Kidney epithelial cell (primary cell): ENCODE measurements at regions not wholly inside any gene's neighbourhood (a gene's known extent, or its start where the extent isn't known, plus 50 kb on each side); places are given as distances from the start of the nearest gene placed in this dataset.

ENCODE experiments used
- DNase-seq: peaks from one replicate; pipeline ENCODE4 v3.0.0-alpha.2; 2010; ENCODE audit warnings: low read depth
- H3K27me3 ChIP-seq: 2 replicates; pipeline ENCODE4 v1.6.0; 2011; ENCODE audit warnings: low read length; ENCODE audit not compliant: control insufficient read depth, insufficient read depth
- H3K36me3 ChIP-seq: 2 replicates; pipeline ENCODE4 v1.5.1; 2011; ENCODE audit warnings: low read length; ENCODE audit not compliant: control insufficient read depth, insufficient read depth
- H3K4me3 ChIP-seq: 2 replicates; pipeline ENCODE4 v1.5.1; 2011; ENCODE audit warnings: low read depth, mild to moderate bottlenecking, control low read depth, low read length
- CTCF ChIP-seq: IDR thresholded peaks from 2 replicates; pipeline ENCODE4 v1.5.1; 2011; ENCODE audit warnings: mild to moderate bottlenecking, moderate library complexity, low read length, control low read depth, inconsistent platforms; ENCODE audit not compliant: insufficient read depth, poor library complexity, severe bottlenecking

GRCh38 chr9:20216438-20216837, 405.9 kb downstream of the MLLT3 start:
- no peaks in the 10 kb centered on the region for H3K27me3 ChIP-seq
- no peak for TF ChIP-seq CTCF
- H3K36me3 ChIP-seq = no peaks in the 10 kb centered on the region
- DNase-seq = no peak
- no peak overlapping the region for H3K4me3 ChIP-seq

GRCh38 chr9:20215552-20215951, 406.7 kb downstream of the MLLT3 start:
- Histone ChIP-seq H3K36me3 (no peaks in the 10 kb centered on the region), H3K27me3 (no peaks in the 10 kb centered on the region), H3K4me3 (no peak overlapping the region)
- no peak for DNase-seq
- no peak for TF ChIP-seq CTCF

- no peaks in the 10 kb centered on the region for H3K27me3 ChIP-seq
- no peak for DNase-seq
- TF ChIP-seq CTCF = no peak
- no peak overlapping the region for H3K4me3 ChIP-seq
- no peaks in the 10 kb centered on the region for H3K36me3 ChIP-seq
These were observed 409.5 kb downstream of the MLLT3 start for GRCh38 chr9:20212806-20213205.

GRCh38 chr9:20209391-20210340, 412.6 kb downstream of the MLLT3 start:
- no peaks in the 10 kb centered on the region for H3K27me3 ChIP-seq
- DNase-seq = no peak
- H3K4me3 ChIP-seq = no peak overlapping the region
- TF ChIP-seq CTCF = no peak
- H3K36me3 ChIP-seq = no peaks in the 10 kb centered on the region

GRCh38 chr9:20208961-20209371, 413.3 kb downstream of the MLLT3 start:
- no peak for TF ChIP-seq CTCF
- H3K36me3 ChIP-seq = no peaks in the 10 kb centered on the region
- no peak for DNase-seq
- H3K4me3 ChIP-seq = no peak overlapping the region
- H3K27me3 ChIP-seq = no peaks in the 10 kb centered on the region
